Ecto neural progenitor cell (in vitro differentiated cells): ENCODE measurements at regions not wholly inside any gene's neighbourhood (a gene's known extent, or its start where the extent isn't known, plus 50 kb on each side); places are given as distances from the start of the nearest gene placed in this dataset.
A peak's percentile ranks its signal among the peaks of the same experiment; 100 is the strongest.
"Not testable (repeated sequence)": the region's sequence is repeated elsewhere in the genome, so short reads cannot be mapped to it uniquely, and the experiment has no call there.

Experiments used
- DNase-seq: peaks from one replicate; pipeline ENCODE4 v3.0.0-alpha.2; 2018; ENCODE audit warnings: low spot score

DNA sequence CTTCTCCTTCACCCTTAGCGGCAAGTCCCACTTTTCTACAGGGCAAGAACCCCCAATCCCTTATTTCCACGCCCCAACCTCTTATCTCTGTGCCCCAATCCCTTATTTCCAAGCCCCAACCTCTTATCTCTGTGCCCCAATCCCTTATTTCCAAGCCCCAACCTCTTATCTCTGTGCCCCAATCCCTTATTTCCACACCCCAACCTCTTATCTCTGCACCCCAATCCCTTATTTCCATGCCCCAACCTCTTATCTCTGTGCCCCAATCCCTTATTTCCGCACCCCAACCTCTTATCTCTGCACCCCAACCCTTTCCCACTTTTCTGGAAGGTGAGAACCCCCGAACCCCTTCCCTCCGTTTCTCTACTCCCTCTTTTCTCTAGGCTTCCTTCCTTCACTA is 116.1 kb upstream of the GJE1 start:
- DNase-seq: not testable (repeated sequence)

DNA sequence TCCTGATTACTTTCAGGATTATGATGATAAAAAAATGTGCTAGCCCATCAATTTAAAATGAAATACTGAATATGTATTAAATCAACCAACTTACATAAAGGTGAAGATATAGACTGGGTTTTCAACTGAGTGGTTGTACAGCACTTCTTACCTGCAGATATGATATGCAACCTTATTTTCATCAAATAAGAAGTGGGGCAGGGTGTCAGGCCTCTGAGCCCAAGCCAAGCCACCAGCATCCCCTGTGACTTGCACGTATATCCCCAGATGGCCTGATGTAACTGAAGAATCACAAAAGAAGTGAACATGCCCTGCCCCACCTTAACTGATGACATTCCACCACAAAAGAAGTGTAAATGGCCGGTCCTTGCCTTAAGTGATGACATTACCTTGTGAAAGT is 117.3 kb upstream of the GJE1 start:
- not testable (repeated sequence) for DNase-seq

DNA sequence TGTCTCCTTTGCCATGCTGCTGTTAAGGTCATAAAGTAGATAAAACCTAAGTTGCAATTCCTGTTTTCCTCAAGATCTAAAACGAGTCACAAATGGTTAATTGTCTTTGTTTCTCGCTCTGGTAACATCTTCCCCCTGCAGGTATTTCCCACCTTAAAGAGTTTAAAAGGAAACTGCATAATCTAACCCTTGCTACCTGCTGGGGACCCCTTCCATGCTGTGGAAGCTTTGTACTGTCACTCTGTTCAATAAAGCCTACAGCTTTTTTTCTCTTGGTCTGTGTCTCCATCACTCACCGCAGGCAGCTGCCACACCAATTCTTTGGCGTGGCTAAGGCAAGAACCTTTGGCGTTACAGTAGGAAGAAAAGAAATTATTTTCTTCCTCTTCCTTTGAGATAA is 117.7 kb upstream of the GJE1 start:
- DNase-seq: no peak

DNA sequence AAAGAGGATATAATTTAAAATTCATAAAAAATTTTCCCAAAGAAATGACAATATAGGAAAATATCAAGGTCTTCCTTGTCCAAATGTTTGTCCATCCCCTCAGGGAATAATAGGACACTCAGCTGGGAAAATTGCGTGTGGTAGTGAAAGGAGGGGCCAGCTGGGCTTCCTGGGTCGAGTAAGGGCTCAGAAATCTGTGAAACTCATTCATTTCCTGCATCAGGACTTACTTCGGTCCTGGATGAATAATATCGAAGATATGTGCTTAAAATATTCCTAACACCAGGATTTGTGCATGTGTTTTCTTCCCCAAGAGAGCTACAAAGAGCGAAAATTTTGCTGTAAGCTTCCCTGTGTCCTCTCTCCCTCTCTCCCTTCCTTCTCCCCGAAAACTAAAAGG is 118.2 kb upstream of the GJE1 start:
- DNase-seq: no peak

DNA sequence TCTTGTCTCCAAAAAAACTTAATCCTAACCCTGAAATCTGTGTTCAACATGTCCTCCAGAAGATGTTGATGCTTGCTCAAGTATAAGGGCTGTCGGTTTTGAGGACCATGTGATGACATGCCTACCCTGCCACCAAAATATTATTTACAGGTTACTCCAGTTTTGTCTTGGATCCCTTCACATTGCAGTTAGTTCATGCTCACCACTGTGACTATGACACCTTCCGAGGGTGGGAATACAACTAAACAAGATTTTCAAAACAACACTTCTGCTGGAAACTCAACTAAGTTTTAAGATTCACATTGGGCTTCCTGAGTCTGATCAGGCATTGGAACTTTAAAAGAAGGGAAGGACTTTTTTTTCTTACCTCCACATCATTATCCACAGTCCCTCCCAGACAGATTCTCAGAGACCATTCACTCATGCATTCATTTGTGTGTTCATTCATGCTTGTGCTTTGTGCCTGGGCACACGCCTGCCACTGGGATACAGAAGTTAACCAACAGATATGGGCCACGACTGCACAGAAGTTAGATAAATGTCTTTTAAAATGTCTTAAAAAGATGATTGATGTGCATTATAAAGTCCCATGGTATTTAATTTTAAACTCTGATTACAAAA is 118.7 kb upstream of the GJE1 start:
- no peak for DNase-seq

DNA sequence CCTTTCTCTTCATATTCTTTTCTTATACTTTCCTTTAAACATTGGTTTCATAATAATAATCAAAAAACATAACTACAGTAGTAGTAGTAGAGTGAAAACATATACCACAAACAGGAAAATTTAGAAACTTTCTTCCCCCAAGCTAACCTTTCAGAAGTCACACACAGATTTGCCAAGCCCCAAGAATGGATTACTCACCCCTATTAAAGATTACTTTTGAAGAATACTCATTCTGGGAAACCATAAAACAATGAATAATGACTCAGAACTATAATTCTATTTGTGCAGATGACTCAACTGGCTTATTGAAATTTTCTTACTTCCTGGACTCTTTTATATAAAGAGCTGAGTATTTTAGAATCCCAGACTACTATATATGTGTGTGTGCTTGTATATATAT is 119.4 kb upstream of the GJE1 start:
- DNase-seq: no peak

DNA sequence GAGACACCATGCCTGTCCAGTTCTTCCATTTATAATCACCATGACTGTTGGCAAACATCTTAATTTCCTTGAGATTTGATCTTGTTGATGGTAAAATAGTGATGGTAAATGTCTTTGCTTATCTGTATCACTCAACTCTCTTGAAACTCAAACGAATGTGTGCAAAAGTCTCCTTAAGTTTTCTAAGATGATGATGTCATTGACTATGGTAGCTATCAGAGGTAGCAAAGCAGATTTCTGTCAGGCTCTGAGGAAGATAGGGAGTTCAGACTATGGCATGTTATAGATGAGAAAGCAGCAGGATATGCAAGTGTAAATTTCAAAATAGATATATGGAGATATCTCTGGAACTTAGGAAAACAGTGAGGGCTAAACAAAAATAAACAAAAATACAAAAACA is 121.0 kb upstream of the GJE1 start:
- no peak for DNase-seq

DNA sequence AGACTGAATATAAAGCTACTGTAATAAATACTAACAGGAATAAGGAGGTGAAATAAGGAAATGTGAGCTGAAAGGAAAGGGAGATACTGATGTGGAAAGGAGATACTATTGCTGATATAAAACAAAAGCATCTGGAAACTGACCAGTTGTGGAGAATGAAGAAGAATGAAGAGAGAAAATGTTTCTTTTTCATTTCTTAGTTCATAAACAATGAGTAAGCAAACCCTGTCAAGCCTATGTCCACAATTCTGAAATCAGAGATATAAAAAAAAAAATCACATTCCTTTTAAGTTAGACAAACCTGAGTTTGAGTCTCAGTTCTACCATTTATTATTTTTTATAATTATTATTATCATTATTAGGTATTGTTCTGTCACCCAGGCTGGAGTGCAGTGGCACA is 121.6 kb upstream of the GJE1 start:
- DNase-seq: no peak

DNA sequence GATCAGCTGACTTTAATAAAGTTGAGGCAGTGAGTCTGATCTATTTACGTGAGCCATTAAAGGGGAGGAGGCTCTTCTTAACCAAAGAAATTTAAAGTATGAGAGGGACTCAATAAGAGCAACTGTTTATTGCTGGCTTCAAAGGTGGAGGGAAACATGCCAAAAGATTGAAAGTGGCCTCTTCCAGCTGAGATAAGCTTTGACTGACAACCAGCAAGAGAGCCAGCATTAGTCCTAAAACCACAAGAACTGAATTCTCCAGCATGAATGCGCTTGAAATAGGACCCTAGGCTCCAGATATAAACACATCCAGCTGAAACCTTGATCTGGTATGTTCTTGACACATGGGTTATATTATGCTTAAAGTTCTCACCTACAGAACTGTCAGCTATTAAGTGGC is 123.1 kb upstream of the GJE1 start:
- DNase-seq: no peak

DNA sequence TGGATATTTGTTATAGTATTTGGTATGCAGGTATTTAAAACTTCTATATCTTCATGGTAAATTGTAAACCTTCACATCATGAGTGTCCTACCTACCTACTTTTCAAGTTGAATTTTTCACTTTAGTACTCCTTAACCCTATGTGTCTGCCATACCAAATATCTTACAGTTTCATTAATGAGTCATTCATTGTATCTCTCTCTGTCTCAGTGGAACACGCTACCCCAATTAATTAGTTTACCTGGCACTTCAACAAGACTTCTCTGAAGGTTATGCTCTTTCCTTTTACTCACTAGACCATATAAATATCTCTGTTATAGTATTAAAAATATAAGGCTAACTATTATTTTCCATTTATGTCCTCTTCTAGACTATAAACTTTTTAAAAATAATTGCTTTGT is 123.9 kb upstream of the GJE1 start:
- no peak for DNase-seq

DNA sequence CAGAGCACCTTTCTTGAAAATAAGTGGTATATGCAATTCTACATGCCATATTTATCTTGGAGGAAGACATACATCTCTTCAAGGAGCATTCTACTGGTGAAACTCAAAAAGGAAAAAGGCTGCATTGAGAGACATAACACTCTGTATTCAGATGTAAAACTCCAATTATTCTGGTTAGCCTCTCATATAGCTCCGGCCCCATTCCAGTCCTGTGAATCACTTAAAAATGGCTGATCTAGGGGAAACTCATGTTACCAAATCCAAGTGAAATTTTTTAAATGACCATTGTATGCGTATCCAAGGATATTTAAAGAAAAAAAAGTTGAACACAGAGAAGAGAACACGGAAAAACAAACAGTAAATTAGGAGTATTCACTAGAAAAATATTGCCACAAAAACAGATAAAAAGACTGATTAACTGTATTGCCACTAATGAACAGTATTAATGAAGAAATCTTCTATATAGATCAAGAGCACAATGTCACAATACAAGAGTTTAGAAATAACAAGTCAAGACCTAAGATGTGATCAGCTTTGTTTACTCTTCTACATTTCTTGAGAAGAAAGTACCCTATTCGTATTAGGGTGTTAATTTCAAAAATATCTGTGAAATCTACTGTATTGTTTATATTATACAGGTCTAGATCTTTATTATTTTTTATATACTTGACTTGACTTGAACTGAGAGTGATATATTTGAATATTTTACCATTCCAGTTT is 124.5 kb upstream of the GJE1 start:
- DNase-seq: no peak

DNA sequence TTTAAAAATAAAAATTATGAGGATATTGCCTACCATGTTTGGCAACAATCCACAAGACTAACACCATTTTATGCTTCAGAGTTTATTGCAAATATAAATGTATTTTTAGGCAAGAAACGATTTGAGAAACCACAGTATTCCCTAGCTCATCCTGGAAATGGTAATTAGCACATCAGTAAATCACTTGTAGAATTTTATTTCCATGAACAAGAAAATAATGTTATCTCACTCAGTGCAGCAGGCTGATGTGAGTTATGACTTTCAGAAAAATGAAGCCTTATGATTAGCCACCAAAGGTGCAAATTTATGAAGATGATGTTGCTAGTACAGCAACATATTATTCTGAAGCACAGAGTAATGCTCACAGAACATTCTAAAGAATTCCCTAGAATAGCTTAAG is 127.7 kb upstream of the GJE1 start:
- no peak for DNase-seq

DNA sequence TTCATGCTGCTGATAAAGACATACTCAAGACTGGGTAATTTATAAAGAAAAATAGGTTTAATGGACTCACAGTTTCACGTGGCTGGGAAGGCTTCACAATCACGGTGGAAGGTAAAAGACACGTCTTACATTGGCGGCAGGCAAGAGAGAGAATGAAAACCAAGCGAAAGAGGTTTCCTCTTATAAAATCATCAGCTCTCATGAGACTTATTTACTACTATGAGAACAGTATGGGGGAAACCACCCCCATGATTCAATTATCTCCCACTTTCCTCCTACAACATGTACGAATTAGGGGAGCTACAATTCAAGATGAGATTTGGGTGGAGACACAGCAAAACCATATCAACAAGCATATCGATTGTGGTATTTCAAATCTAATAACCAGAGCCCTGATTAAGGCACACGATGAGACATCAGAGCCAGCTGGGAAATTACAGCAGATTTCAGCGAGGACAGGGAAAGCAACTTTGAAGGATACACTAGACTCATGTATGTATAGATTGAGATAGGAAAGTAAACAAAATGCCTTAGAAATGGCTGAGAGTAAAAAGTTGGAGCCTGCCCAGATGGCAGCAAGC is 129.8 kb upstream of the GJE1 start:
- DNase-seq: no peak

DNA sequence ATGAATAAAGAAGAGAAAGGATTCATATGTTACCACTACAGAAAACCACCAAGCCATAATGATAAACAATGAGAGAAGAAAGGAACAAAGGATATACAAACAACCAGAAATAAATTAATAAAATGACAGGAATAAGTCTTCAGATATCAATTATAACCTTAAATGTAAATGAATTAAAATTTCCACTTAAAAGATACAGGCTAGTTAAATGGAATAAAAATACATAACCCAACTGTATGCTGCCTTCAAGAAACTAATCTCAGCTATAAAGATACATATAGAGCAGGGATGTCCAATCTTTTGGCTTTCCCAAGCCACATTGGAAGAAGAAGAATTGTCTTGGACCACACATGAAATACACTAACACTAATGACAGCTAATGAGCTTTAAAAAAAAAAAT is 135.9 kb upstream of the GJE1 start:
- no peak for DNase-seq

DNA sequence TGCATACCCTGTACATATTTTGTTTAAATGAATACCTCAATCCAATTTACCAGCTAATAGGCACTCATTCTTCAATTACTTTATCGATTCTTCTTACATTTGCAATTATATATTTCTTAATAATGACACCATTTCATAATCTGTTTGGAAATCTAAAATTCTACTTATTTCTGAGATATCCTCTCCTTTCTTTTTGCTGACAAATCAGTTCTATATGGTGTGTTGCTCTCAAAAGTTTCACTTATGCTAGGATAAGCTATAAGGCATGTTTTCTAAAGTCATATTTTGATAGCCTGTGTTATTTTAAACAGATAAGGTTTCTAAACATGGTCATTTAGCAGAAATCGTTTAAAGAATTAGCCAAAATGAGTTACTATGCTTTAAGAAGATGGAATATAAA is 140.6 kb upstream of the GJE1 start:
- DNase-seq: no peak

DNA sequence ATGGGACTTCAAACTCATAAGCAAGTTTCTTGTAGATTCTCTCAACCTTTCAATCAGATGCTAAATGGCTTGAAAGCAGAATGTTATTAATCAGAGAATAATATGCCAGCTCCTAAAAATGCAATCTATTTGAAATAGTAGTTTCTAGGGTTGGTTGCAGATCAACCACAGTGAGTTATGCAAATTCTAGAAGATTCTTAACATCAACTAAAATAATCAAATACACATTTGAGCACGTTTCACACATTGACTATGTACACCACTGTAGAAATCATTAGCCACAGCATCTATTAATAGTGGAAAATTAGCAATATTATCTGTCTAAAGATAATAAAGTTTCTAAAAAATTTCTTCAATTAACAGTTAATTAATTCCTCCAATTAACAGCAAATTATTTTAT is 141.9 kb upstream of the GJE1 start:
- no peak for DNase-seq

DNA sequence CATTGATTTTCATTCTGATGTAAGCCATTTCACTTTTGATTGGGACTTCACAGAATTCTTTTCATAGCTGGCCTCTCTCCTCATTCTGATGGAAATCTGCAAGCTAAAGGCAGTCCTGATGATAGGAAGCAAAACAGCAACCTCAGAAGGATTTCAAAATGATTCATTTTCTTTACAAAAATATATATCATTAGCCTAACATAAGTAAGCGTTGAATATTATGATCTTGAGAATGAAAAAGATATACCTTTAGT is 143.1 kb upstream of the GJE1 start:
- DNase-seq: no peak

DNA sequence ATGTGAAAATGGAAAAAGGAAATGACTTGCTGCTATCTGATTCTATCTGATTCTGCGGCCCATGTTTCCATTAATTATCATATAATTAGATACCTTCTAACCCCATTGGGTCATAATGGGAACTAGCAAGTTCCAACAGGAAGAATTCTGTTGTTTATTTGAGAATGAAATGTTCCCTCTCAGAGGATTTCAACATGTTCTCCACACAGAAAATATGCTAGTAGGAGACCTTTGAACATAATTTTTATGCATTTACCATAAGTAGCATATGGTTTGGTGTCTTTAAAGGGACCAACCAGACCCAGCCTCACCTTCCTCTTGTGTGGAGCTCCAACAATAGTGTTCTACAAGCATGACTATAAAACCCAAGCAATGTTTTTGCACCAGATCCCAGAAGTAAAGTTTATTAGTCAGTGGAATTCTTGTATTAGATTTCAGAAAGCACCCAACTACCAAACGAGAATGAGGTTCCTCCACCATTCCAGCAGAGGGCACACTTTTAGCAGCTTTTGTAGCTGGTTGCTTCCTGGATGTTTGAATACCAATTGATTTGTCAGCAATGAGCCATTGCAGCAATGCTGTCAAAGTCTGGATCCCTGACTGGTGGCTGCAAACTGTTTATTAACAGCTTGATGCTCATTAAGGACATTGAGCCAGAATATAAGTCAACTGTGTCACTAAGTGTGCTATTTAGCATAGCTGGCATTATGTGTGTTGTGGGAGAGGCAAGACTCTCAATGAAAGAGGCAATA is 143.6 kb upstream of the GJE1 start:
- DNase-seq: peak; percentile 53

DNA sequence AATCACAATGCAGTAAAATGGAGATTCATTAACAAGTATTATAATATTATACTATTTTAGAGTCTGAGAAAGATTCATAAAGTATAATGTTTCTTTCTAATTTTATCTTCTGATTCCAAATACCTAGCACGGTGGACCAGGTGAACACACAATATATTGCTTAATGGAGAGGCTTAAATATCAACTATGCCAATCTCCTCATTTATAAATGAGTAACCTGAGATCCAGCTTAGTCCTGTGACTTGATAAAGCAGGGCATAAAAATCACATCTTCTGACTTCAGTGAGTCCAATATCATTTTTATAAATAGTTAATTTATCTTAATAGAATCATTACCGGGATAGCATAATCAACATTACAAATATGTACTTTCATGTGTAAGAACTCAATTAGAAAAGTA is 144.4 kb upstream of the GJE1 start:
- no peak for DNase-seq

DNA sequence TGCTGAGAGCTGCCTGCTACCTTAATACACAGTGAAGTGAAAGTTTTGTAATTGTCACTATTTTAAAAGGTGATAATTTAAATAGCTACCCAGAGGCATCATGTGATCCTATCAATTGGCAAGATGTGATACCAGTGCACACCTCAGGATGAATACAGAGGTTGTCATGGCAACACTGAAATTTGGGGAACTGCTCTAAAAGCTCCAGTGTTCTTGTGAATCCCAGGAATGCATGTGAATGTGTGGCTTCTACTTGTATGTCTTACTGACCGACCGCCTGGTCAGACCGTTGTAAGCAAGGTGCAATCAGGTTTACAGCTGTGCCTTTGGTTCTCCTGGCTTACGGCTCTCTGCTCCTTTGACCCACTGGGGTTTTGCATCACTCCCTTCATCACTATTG is 146.3 kb upstream of the GJE1 start:
- no peak for DNase-seq

DNA sequence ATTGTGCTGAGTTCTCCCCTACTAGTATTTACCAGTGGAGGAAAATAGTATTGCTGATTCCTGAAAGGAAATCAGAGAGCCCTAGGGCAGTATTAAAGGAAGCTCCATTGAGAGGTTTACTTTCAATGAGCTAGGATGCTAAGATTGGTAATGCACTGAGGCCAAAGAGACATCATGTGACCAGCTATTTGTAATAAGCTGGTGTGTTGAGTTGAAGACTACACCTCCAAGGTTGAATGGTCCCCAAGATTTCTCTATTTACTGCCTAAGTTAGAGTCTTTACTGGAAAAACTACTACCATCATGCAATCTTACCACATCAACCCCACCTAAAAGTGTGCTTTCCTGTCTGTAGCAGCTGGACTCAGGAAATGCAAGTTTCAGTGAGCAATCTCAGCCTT is 151.5 kb upstream of the GJE1 start:
- DNase-seq: no peak

DNA sequence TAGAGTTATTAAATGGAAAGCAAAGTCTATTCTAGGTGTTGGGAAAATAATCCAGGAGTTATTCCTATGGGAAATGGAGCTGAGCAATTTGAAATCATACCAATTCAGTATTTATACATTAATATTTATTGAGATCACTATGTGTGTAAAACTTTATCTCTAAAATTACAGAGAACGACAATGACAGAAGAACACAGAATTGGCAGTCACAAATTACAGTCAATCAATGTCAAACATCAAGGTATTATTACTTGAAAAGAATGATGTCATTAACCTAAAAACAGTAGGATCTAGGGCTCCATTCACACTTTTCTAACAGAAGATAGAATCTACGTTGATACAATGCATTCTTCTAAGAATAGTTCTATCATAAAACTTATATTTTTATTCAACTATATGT is 154.9 kb upstream of the GJE1 start:
- DNase-seq: no peak

DNA sequence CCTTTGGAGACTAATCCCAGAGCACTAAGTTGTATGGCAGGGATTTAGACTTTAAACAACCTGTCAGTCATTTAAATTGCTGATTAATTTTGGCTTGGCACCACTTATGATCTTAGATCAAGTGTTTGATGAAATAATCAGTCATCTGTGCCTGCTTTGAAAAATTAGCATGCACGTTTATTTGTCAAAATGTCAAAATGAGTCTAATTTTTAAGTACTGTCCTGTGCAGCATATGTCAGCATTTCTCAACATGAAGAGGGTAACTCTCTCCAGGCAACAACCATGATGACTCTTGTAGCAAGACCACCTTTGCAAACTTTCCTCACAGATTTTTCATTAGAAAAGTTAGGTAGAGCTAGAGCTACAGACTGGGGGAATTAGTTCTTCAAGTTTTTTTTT is 155.7 kb upstream of the GJE1 start:
- DNase-seq: no peak
